ENCODE measurements at regions not wholly inside any gene's neighbourhood (a gene's known extent, or its start where the extent isn't known, plus 50 kb on each side); places are given as distances from the start of the nearest gene placed in this dataset.

GRCh38 chr7:84674236-84674913 is 479.8 kb upstream of the SEMA3A start:
- DNase-seq = no peak

GRCh38 chr7:84669177-84669732 is 474.7 kb upstream of the SEMA3A start:
- no peak for DNase-seq

- no peak for DNase-seq
These were observed 473.5 kb upstream of the SEMA3A start for GRCh38 chr7:84668116-84668515.

GRCh38 chr7:84666651-84667050 is 472.1 kb upstream of the SEMA3A start:
- DNase-seq = no peak

- no peak for DNase-seq
These were observed 470.8 kb upstream of the SEMA3A start for GRCh38 chr7:84665339-84665738.

- no peak for DNase-seq
These were observed 470.0 kb upstream of the SEMA3A start for GRCh38 chr7:84664626-84665025.

- no peak for DNase-seq
These were observed 468.6 kb upstream of the SEMA3A start for GRCh38 chr7:84663224-84663623.

- DNase-seq = no peak
These were observed 463.7 kb upstream of the SEMA3A start for GRCh38 chr7:84658286-84658685.

GRCh38 chr7:84654273-84654672 is 459.7 kb upstream of the SEMA3A start:
- DNase-seq = no peak

GRCh38 chr7:84651876-84652275 is 457.3 kb upstream of the SEMA3A start:
- no peak for DNase-seq

- DNase-seq = no peak
These were observed 453.5 kb upstream of the SEMA3A start for GRCh38 chr7:84647797-84648757.

- no peak for DNase-seq
These were observed 448.0 kb upstream of the SEMA3A start for GRCh38 chr7:84642611-84643010.

GRCh38 chr7:84640637-84641036 is 446.0 kb upstream of the SEMA3A start:
- no peak for DNase-seq

- DNase-seq = no peak
These were observed 443.7 kb upstream of the SEMA3A start for GRCh38 chr7:84638339-84638697.

GRCh38 chr7:84637568-84638338 is 443.2 kb upstream of the SEMA3A start:
- DNase-seq = no peak

GRCh38 chr7:84631913-84632312 is 437.3 kb upstream of the SEMA3A start:
- no peak for DNase-seq

GRCh38 chr7:84629640-84630318 is 435.2 kb upstream of the SEMA3A start:
- DNase-seq = no peak

- no peak for DNase-seq
These were observed 434.6 kb upstream of the SEMA3A start for GRCh38 chr7:84629216-84629615.

GRCh38 chr7:84627250-84627649 is 432.7 kb upstream of the SEMA3A start:
- DNase-seq = no peak

- no peak for DNase-seq
These were observed 430.3 kb upstream of the SEMA3A start for GRCh38 chr7:84624927-84625326.

- no peak for DNase-seq
These were observed 429.9 kb upstream of the SEMA3A start for GRCh38 chr7:84624527-84624926.

- no peak for DNase-seq
These were observed 422.9 kb upstream of the SEMA3A start for GRCh38 chr7:84617265-84618030.

Data from CD4-positive, alpha-beta T cell treated with Interleukin-4 for 4 hours (primary cell).